Muscle of back (tissue), 3 donors: ENCODE measurements at regions not wholly inside any gene's neighbourhood (a gene's known extent, or its start where the extent isn't known, plus 50 kb on each side); places are given as distances from the start of the nearest gene placed in this dataset.
A peak's percentile ranks its signal among the peaks of the same experiment; 100 is the strongest.
"Not testable (repeated sequence)": the region's sequence is repeated elsewhere in the genome, so short reads cannot be mapped to it uniquely, and the experiment has no call there.

ENCODE experiments used
- DNase-seq, 3 donors: peaks; one replicate each; pipeline versions ENCODE4 v3.0.0 to v3.0.0-alpha.2; 2013

GRCh38 chr20:12581644-12582289, 427.0 kb upstream of the SPTLC3 start:
- DNase-seq = peak; percentile 35 to 83 (median 39)

- DNase-seq = not testable (repeated sequence)
Observed at GRCh38 chr20:12582710-12583109, 426.1 kb upstream of the SPTLC3 start.

- DNase-seq = no peak
Observed at GRCh38 chr20:12591949-12592470, 416.8 kb upstream of the SPTLC3 start.

- DNase-seq = no peak
Observed at GRCh38 chr20:12592756-12593155, 416.0 kb upstream of the SPTLC3 start.

- DNase-seq = peak in 1 of 3 donors; percentile 52
Observed at GRCh38 chr20:12593342-12593873, 415.4 kb upstream of the SPTLC3 start.

GRCh38 chr20:12594410-12595088, 414.2 kb upstream of the SPTLC3 start:
- peak in 2 of 3 donors; percentile 16 to 63 for DNase-seq

- DNase-seq = no peak
Observed at GRCh38 chr20:12595841-12596240, 412.9 kb upstream of the SPTLC3 start.

- DNase-seq = no peak
Observed at GRCh38 chr20:12596863-12597262, 411.9 kb upstream of the SPTLC3 start.

GRCh38 chr20:12597551-12597950, 411.2 kb upstream of the SPTLC3 start:
- DNase-seq = peak in 1 of 3 donors; percentile 19

- DNase-seq = no peak
Observed at GRCh38 chr20:12598894-12599293, 409.9 kb upstream of the SPTLC3 start.

- no peak for DNase-seq
Observed at GRCh38 chr20:12599494-12599893, 409.3 kb upstream of the SPTLC3 start.

- no peak for DNase-seq
Observed at GRCh38 chr20:12605751-12606150, 403.0 kb upstream of the SPTLC3 start.

GRCh38 chr20:12610871-12611270, 397.9 kb upstream of the SPTLC3 start:
- DNase-seq = no peak

- no peak for DNase-seq
Observed at GRCh38 chr20:12614764-12615163, 394.0 kb upstream of the SPTLC3 start.

GRCh38 chr20:12617076-12617475, 391.7 kb upstream of the SPTLC3 start:
- DNase-seq = no peak

- DNase-seq = no peak
Observed at GRCh38 chr20:12623870-12624269, 384.9 kb upstream of the SPTLC3 start.

GRCh38 chr20:12627485-12627884, 381.3 kb upstream of the SPTLC3 start:
- no peak for DNase-seq

- DNase-seq = no peak
Observed at GRCh38 chr20:12638633-12639312, 370.0 kb upstream of the SPTLC3 start.

GRCh38 chr20:12640251-12640650, 368.5 kb upstream of the SPTLC3 start:
- peak in 1 of 3 donors; percentile 2 for DNase-seq

- no peak for DNase-seq
Observed at GRCh38 chr20:12641619-12642018, 367.2 kb upstream of the SPTLC3 start.

GRCh38 chr20:12644461-12644860, 364.3 kb upstream of the SPTLC3 start:
- no peak for DNase-seq

GRCh38 chr20:12649234-12649633, 359.5 kb upstream of the SPTLC3 start:
- no peak for DNase-seq

GRCh38 chr20:12653642-12654041, 355.1 kb upstream of the SPTLC3 start:
- DNase-seq = no peak
